NB4 (cell line): ENCODE measurements at regions not wholly inside any gene's neighbourhood (a gene's known extent, or its start where the extent isn't known, plus 50 kb on each side); places are given as distances from the start of the nearest gene placed in this dataset.
A peak's percentile ranks its signal among the peaks of the same experiment; 100 is the strongest.

ENCODE experiments used
- DNase-seq: peaks from one replicate; pipeline ENCODE4 v3.0.0; 2010; ENCODE audit warnings: low read depth
- H3K4me3 ChIP-seq: one replicate; pipeline ENCODE4 v1.5.1; 2011; ENCODE audit warnings: mild to moderate bottlenecking, low read depth, low read length, moderate library complexity
- MAX ChIP-seq: IDR thresholded peaks from 2 replicates; pipeline ENCODE4 v1.6.1; 2011; ENCODE audit warnings: low read depth, low read length
- MYC ChIP-seq: IDR thresholded peaks from 2 replicates; pipeline ENCODE4 v1.6.1; 2011; ENCODE audit warnings: low read depth, low read length
- POLR2A ChIP-seq: IDR thresholded peaks from 2 replicates; pipeline ENCODE4 v1.6.1; 2011; ENCODE audit warnings: mild to moderate bottlenecking; ENCODE audit not compliant: insufficient read length; ENCODE audit errors: extremely low read depth
- TF ChIP-seq, protein P1 (sequence below): IDR thresholded peaks from one replicate; pipeline ENCODE4 v1.5.1; 2012; ENCODE audit warnings: low read depth, low read length

- TF ChIP-seq MYC (no peak), MAX (no peak)
- TF ChIP-seq, protein P1, sequence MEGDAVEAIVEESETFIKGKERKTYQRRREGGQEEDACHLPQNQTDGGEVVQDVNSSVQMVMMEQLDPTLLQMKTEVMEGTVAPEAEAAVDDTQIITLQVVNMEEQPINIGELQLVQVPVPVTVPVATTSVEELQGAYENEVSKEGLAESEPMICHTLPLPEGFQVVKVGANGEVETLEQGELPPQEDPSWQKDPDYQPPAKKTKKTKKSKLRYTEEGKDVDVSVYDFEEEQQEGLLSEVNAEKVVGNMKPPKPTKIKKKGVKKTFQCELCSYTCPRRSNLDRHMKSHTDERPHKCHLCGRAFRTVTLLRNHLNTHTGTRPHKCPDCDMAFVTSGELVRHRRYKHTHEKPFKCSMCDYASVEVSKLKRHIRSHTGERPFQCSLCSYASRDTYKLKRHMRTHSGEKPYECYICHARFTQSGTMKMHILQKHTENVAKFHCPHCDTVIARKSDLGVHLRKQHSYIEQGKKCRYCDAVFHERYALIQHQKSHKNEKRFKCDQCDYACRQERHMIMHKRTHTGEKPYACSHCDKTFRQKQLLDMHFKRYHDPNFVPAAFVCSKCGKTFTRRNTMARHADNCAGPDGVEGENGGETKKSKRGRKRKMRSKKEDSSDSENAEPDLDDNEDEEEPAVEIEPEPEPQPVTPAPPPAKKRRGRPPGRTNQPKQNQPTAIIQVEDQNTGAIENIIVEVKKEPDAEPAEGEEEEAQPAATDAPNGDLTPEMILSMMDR: no peak
- H3K4me3 ChIP-seq: no peak overlapping the region
- no peak for DNase-seq
Observed at GRCh38 chr10:108238261-108238660, 1073.8 kb upstream of the SORCS1 start.

- DNase-seq: no peak
- TF ChIP-seq MYC (no peak), MAX (no peak)
- H3K4me3 ChIP-seq: no peak overlapping the region
Observed at GRCh38 chr10:108230478-108231170, 1066.1 kb upstream of the SORCS1 start.

DNA sequence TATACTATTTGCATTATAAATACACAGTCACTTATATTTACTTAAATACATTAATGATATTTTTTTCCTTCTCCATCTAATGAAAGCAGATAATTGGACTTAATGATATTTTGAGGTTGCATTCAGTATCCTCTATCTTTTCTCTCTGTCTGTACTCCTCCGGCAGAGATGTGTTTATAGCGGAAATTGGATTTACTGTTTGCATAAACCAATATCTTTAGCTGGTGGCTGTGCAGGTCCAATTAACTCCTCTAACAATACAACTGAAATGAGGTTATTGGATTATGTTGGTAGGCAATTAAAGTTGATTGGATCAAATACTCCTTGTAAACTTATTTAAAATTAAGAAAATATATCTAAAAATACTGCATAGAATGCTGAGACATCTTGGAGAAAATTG lies 1044.2 kb upstream of the SORCS1 start:
- DNase-seq: no peak
- H3K4me3 ChIP-seq: no peak overlapping the region
- TF ChIP-seq MAX (no peak), MYC (no peak), POLR2A (no peak)
- TF ChIP-seq, protein P1: no peak

DNA sequence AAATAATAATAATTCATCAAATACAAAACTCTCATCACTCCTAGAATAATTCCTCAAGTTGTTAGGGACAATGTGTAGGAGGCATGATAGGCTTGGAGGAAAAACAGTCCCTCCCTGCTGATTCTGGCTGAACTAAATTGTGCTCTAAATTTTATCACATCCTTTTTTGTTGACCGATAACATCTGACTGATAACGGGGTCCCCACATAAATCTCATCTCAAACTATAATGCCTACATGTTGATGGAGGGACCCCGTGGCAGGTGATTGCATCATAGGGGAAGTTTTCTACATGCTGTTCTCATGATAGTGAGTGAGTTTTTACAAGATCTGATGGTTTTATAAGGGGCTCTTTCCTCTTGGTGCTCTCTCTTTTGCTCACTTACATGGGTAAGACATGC lies 1043.5 kb upstream of the SORCS1 start:
- H3K4me3 ChIP-seq: no peak overlapping the region
- DNase-seq: no peak
- TF ChIP-seq POLR2A: no peak
- TF ChIP-seq MAX: no peak
- TF ChIP-seq, protein P1: no peak
- no peak for TF ChIP-seq MYC

GRCh38 chr10:108204528-108205305 lies 1040.2 kb upstream of the SORCS1 start:
- DNase-seq: peak; percentile 56
- H3K4me3 ChIP-seq: no peak overlapping the region
- TF ChIP-seq, protein P1: peak; percentile 94
- TF ChIP-seq MYC: no peak

DNA sequence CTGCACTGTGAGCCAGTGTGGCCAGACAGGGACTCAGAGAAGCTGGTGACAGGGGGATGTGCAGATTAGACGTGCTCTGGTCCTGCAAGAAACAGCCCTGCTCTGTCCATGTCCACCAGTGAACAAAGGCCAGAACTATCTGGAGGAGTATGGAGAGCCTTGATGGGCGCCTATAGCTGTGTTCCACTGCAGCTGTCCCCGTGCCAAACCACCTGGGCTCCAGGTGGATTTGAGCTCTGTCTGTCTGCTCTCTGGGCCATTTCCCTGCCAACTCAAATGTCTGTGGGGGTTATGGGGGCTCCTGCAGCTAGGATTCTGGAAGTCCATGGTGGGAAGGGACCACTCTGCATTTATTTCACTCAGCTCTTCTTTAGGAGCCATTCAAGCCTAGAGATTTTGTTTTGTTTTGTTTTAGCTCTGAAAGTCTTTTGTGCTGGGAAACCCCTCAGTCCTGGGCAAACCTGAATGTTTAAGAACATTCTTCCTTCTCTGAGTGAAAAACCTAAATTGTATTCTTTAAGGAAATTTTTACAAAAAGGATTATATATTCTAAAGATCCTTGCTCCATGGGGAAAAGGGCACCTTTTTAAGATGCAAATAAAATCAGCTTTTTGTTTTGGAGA lies 1039.5 kb upstream of the SORCS1 start:
- TF ChIP-seq POLR2A (no peak), MYC (no peak), MAX (no peak)
- TF ChIP-seq, protein P1: no peak
- H3K4me3 ChIP-seq: no peak overlapping the region
- no peak for DNase-seq
